Loucy (cell line): ENCODE measurements at regions not wholly inside any gene's neighbourhood (a gene's known extent, or its start where the extent isn't known, plus 50 kb on each side); places are given as distances from the start of the nearest gene placed in this dataset.

Source experiments
- EZH2phosphoT487 ChIP-seq: fragments of 200-600 bp; IDR thresholded peaks from 2 replicates; pipeline ENCODE4 v1.6.1; 2018; ENCODE audit warnings: antibody characterized with exemption, mild to moderate bottlenecking, moderate library complexity, borderline replicate concordance
- TF ChIP-seq, protein P1 (sequence below): fragments of 200-600 bp; sonication (generic); conservative IDR thresholded peaks from 2 replicates; pipeline ENCODE4 v1.5.1; 2014; ENCODE audit warnings: mild to moderate bottlenecking, antibody characterized with exemption, low read length

DNA sequence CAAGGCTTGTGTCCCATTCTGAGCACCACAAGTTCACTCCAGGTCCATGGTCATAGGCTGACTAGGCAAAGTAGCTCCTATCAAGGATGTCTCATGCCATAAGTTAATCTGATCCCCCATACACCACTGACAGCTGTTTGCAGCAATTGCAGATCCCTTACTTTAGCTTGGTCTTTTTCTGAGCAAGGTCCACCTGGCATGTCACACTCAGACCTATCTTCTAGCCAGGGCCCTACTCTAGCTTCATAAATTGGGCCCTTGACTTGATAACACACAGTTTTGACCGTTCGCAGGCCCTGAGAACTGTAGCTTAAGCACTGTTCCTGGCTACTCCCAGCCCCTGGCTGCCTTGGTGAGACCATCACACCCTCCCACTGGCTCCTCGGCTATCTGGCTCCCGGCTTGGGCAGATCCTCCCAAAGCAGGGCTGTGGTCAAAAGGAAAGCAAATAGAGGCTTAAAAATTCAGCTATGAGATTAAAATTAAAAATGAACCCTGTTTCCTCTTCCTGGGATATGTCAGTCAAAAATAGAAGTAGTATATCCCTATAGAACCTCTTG is 427.4 kb downstream of the RAB28 start:
- TF ChIP-seq, protein P1, sequence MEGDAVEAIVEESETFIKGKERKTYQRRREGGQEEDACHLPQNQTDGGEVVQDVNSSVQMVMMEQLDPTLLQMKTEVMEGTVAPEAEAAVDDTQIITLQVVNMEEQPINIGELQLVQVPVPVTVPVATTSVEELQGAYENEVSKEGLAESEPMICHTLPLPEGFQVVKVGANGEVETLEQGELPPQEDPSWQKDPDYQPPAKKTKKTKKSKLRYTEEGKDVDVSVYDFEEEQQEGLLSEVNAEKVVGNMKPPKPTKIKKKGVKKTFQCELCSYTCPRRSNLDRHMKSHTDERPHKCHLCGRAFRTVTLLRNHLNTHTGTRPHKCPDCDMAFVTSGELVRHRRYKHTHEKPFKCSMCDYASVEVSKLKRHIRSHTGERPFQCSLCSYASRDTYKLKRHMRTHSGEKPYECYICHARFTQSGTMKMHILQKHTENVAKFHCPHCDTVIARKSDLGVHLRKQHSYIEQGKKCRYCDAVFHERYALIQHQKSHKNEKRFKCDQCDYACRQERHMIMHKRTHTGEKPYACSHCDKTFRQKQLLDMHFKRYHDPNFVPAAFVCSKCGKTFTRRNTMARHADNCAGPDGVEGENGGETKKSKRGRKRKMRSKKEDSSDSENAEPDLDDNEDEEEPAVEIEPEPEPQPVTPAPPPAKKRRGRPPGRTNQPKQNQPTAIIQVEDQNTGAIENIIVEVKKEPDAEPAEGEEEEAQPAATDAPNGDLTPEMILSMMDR, result no peak
- no peak for TF ChIP-seq EZH2phosphoT487
